ENCODE measurements at regions not wholly inside any gene's neighbourhood (a gene's known extent, or its start where the extent isn't known, plus 50 kb on each side); places are given as distances from the start of the nearest gene placed in this dataset.

- no peak for TF ChIP-seq ZNF138 (tag by site-specific recombination; IDR thresholded peaks at IDR 0.05; ENCODE audit: borderline replicate concordance)
Observed at GRCh38 chr2:4047961-4048891, 344.9 kb downstream of the DCDC2C start (continued).

GRCh38 chr2:4049463-4049862 lies 346.1 kb downstream of the DCDC2C start:
- Histone ChIP-seq H3K27ac (ENCODE audit: extremely low read depth, low read depth, low read length) (no peak overlapping the region), H3K4me1 (ENCODE audit: control insufficient read depth, insufficient read depth, low read length) (no peaks in the 10 kb centered on the region), H3K36me3 (ENCODE audit: control insufficient read depth in 2 of 2, insufficient read depth in 1 of 2, low read length in 2 of 2) (no peaks in the 10 kb centered on the region), H3K9me3 (ENCODE audit: control insufficient read depth, insufficient read depth, low read depth, low read length) (no peaks in the 10 kb centered on the region), H3K4me3 (ENCODE audit: low read depth, low read length) (no peak overlapping the region)
- CTCF ChIA-PET: no interaction called here
- POLR2A ChIA-PET: no interaction called here
- TF ChIP-seq ZNF433 (tag by site-specific recombination; IDR thresholded peaks at IDR 0.05; ENCODE audit: low read depth) (no peak), TRIM28 (IDR thresholded peaks at IDR 0.05; ENCODE audit: borderline replicate concordance, low read length) (no peak), PATZ1 (tag by site-specific recombination; IDR thresholded peaks at IDR 0.05) (no peak), ZNF362 (tag by site-specific recombination; IDR thresholded peaks at IDR 0.05) (no peak), ZNF664 (tag by site-specific recombination; IDR thresholded peaks at IDR 0.05) (no peak), ZXDB (tag by site-specific recombination; IDR thresholded peaks at IDR 0.05) (no peak), ZFP69B (tag by site-specific recombination; IDR thresholded peaks at IDR 0.05) (no peak), SP2 (tag by site-specific recombination; IDR thresholded peaks at IDR 0.05) (no peak), ZNF311 (tag by site-specific recombination; IDR thresholded peaks at IDR 0.05; ENCODE audit: borderline replicate concordance) (no peak), RBAK (tag by site-specific recombination; IDR thresholded peaks at IDR 0.05) (no peak), ZNF140 (tag by site-specific recombination; IDR thresholded peaks at IDR 0.05) (no peak), ZNF146 (tag by site-specific recombination; IDR thresholded peaks at IDR 0.05) (no peak), ZNF791 (tag by site-specific recombination; IDR thresholded peaks at IDR 0.05) (no peak), ZNF76 (tag by site-specific recombination; IDR thresholded peaks at IDR 0.05; ENCODE audit: borderline replicate concordance, low read depth) (no peak)

GRCh38 chr2:4053769-4054493 lies 350.6 kb downstream of the DCDC2C start:
- POLR2A ChIA-PET: no interaction called here
- Histone ChIP-seq H3K9me3 (ENCODE audit: control insufficient read depth, insufficient read depth, low read depth, low read length) (no peaks in the 10 kb centered on the region), H3K27ac (ENCODE audit: extremely low read depth, low read depth, low read length) (no peak overlapping the region), H3K4me1 (ENCODE audit: control insufficient read depth, insufficient read depth, low read length) (no peaks in the 10 kb centered on the region), H3K36me3 (ENCODE audit: control insufficient read depth in 2 of 2, insufficient read depth in 1 of 2, low read length in 2 of 2) (no peaks in the 10 kb centered on the region), H3K4me3 (ENCODE audit: low read depth, low read length) (no peak overlapping the region)
- CTCF ChIA-PET: interaction anchor here (0.6 to 0.7 kb wide), 2 partner anchors 86 to 172 kb away, joined by 3 read pairs; no protein-coding TSS in a partner anchor
- TF ChIP-seq ZNF571 (tag by site-specific recombination; IDR thresholded peaks at IDR 0.05) (no peak), ZNF18 (tag by site-specific recombination; IDR thresholded peaks at IDR 0.05) (no peak)
